WTC11 (cell line): ENCODE measurements at regions not wholly inside any gene's neighbourhood (a gene's known extent, or its start where the extent isn't known, plus 50 kb on each side); places are given as distances from the start of the nearest gene placed in this dataset.

Experiments
- ATAC-seq: fragments of 200-7000 bp; cut with Tn5 transposase; 2 replicates; pipeline ENCODE4 v1.10.0; 2021; ENCODE audit warnings: mild to moderate bottlenecking, moderate library complexity
- CTCF ChIA-PET: fragments of 300-600 bp; sonication (Branson Sonifier 250); formaldehyde crosslinking; loops from one replicate; lab custom pipeline; 2021; ENCODE audit warnings: antibody characterized with exemption; lab: Charles Lee
- POLR2A ChIA-PET: fragments of 350-600 bp; sonication (Branson Sonifier 250); formaldehyde crosslinking; loops from one replicate; lab custom pipeline; 2021; ENCODE audit warnings: antibody characterized with exemption; lab: Charles Lee
- DNase-seq: peaks from one replicate; pipeline ENCODE4 v3.0.0; 2021; ENCODE audit warnings: low spot score
- H3K27ac Mint-ChIP-seq: 2 replicates; pipeline ENCODE4 v1.8.0; 2021; ENCODE audit warnings: mixed read lengths
- H3K27me3 Mint-ChIP-seq: 2 replicates; pipeline ENCODE4 v1.8.0; 2021; ENCODE audit warnings: low read depth, mild to moderate bottlenecking, moderate library complexity, mixed read lengths
- H3K36me3 Mint-ChIP-seq: 2 replicates; pipeline ENCODE4 v1.8.0; 2021; ENCODE audit warnings: mixed read lengths
- H3K4me1 Mint-ChIP-seq: 2 replicates; pipeline ENCODE4 v1.8.0; 2022; ENCODE audit warnings: mixed read lengths
- H3K4me3 Mint-ChIP-seq: 2 replicates; pipeline ENCODE4 v1.8.0; 2021; ENCODE audit warnings: mild to moderate bottlenecking, moderate library complexity, mixed read lengths
- H3K9me3 Mint-ChIP-seq: 2 replicates; pipeline ENCODE4 v1.8.0; 2021; ENCODE audit warnings: mixed read lengths
- ATF2 ChIP-seq: sonication (generic); formaldehyde crosslinking; IDR thresholded peaks from 2 replicates; pipeline ENCODE4 v1.8.1; 2022; ENCODE audit warnings: low read depth, missing genetic modification reagents, borderline replicate concordance
- E2F4 ChIP-seq: sonication (generic); formaldehyde crosslinking; IDR thresholded peaks from 2 replicates; pipeline ENCODE4 v1.8.1; 2022; ENCODE audit warnings: low read depth, mild to moderate bottlenecking, moderate library complexity, missing genetic modification reagents, borderline replicate concordance
- EMX1 ChIP-seq: fragments of 250-450 bp; sonication (Bioruptor Pico); IDR thresholded peaks from 2 replicates; pipeline ENCODE4 v1.8.0; 2021; ENCODE audit warnings: mild to moderate bottlenecking
- FOXK1 ChIP-seq: sonication (generic); formaldehyde crosslinking; IDR thresholded peaks from 2 replicates; pipeline ENCODE4 v1.8.0; 2022; ENCODE audit warnings: mild to moderate bottlenecking, moderate library complexity, missing genetic modification reagents
- FOXP1 ChIP-seq: sonication (generic); formaldehyde crosslinking; IDR thresholded peaks from 2 replicates; pipeline ENCODE4 v1.8.0; 2022; ENCODE audit warnings: missing genetic modification reagents, mild to moderate bottlenecking, moderate library complexity, borderline replicate concordance
- GRHL2 ChIP-seq: fragments of 250-450 bp; sonication (Bioruptor Pico); IDR thresholded peaks from 2 replicates; pipeline ENCODE4 v1.8.0; 2022; ENCODE audit warnings: mild to moderate bottlenecking, moderate library complexity; ENCODE audit not compliant: insufficient replicate concordance, severe bottlenecking
- MYBL2 ChIP-seq: sonication (generic); formaldehyde crosslinking; IDR thresholded peaks from 2 replicates; pipeline ENCODE4 v1.8.1; 2023; ENCODE audit warnings: mild to moderate bottlenecking, moderate library complexity, missing genetic modification reagents
- NFE2L1 ChIP-seq: sonication (generic); formaldehyde crosslinking; IDR thresholded peaks from 2 replicates; pipeline ENCODE4 v1.8.1; 2023; ENCODE audit warnings: missing genetic modification reagents
- NR1H2 ChIP-seq: sonication (generic); formaldehyde crosslinking; IDR thresholded peaks from 2 replicates; pipeline ENCODE4 v1.9.0; 2021; ENCODE audit warnings: mild to moderate bottlenecking, moderate library complexity, missing genetic modification reagents
- NR3C1 ChIP-seq: sonication (generic); formaldehyde crosslinking; conservative IDR thresholded peaks from 2 replicates; pipeline ENCODE4 v1.8.1; 2023; ENCODE audit warnings: low read depth, mild to moderate bottlenecking, missing genetic modification reagents
- PREB ChIP-seq: sonication (generic); formaldehyde crosslinking; IDR thresholded peaks from 2 replicates; pipeline ENCODE4 v1.8.1; 2022; ENCODE audit warnings: mild to moderate bottlenecking, missing genetic modification reagents, moderate library complexity, borderline replicate concordance
- RELA ChIP-seq: sonication (generic); formaldehyde crosslinking; IDR thresholded peaks from 2 replicates; pipeline ENCODE4 v1.8.1; 2022; ENCODE audit warnings: missing genetic modification reagents, mild to moderate bottlenecking, borderline replicate concordance
- TCF7 ChIP-seq: sonication (generic); formaldehyde crosslinking; IDR thresholded peaks from 2 replicates; pipeline ENCODE4 v1.8.0; 2022; ENCODE audit warnings: mild to moderate bottlenecking, low read depth, missing genetic modification reagents, moderate library complexity
- TEAD1 ChIP-seq: sonication (generic); formaldehyde crosslinking; IDR thresholded peaks from 2 replicates; pipeline ENCODE4 v1.8.0; 2022; ENCODE audit warnings: mild to moderate bottlenecking, missing genetic modification reagents
- TEAD4 ChIP-seq: sonication (generic); formaldehyde crosslinking; IDR thresholded peaks from 2 replicates; pipeline ENCODE4 v1.8.0; 2022; ENCODE audit warnings: mild to moderate bottlenecking, missing genetic modification reagents
- ZNF138 ChIP-seq: sonication (generic); formaldehyde crosslinking; conservative IDR thresholded peaks from 2 replicates; pipeline ENCODE4 v1.8.1; 2022; ENCODE audit warnings: mild to moderate bottlenecking, moderate library complexity, missing genetic modification reagents
- ZNF219 ChIP-seq: sonication (generic); formaldehyde crosslinking; IDR thresholded peaks from 2 replicates; pipeline ENCODE4 v1.8.0; 2023; ENCODE audit warnings: missing genetic modification reagents, mild to moderate bottlenecking, borderline replicate concordance
- ZNF232 ChIP-seq: sonication (generic); formaldehyde crosslinking; IDR thresholded peaks from 2 replicates; pipeline ENCODE4 v1.8.0; 2022; ENCODE audit warnings: mild to moderate bottlenecking, missing genetic modification reagents
- ZNF263 ChIP-seq: sonication (generic); formaldehyde crosslinking; IDR thresholded peaks from 2 replicates; pipeline ENCODE4 v1.8.1; 2022; ENCODE audit warnings: low read depth, mild to moderate bottlenecking, moderate library complexity, missing genetic modification reagents
- ZNF671 ChIP-seq: fragments of 250-450 bp; sonication (Bioruptor Pico); IDR thresholded peaks from 2 replicates; pipeline ENCODE4 v1.8.0; 2021; ENCODE audit warnings: mild to moderate bottlenecking
- TF ChIP-seq, protein P1 (sequence below): fragments of 250-450 bp; sonication (Bioruptor Pico); IDR thresholded peaks from 2 replicates; pipeline ENCODE4 v1.9.0; 2021; ENCODE audit warnings: moderate library complexity, mild to moderate bottlenecking, inconsistent platforms, borderline replicate concordance
- TF ChIP-seq, protein P2 (sequence below): sonication (generic); formaldehyde crosslinking; IDR thresholded peaks from 2 replicates; pipeline ENCODE4 v1.8.0; 2023; ENCODE audit warnings: missing genetic modification reagents, mild to moderate bottlenecking, borderline replicate concordance
- TF ChIP-seq, protein P3 (sequence below): sonication (generic); formaldehyde crosslinking; IDR thresholded peaks from 2 replicates; pipeline ENCODE4 v1.8.1; 2023; ENCODE audit warnings: mild to moderate bottlenecking, missing genetic modification reagents, borderline replicate concordance

- POLR2A ChIA-PET = no interaction called here
- Mint-ChIP-seq H3K27ac (no peak overlapping the region), H3K27me3 (no peaks in the 10 kb centered on the region; the same call in 1 of the 2 replicates), H3K4me1 (peaks cover 33% of the 10 kb centered on the region), H3K9me3 (peaks cover 4% of the 10 kb centered on the region; the same call in 1 of the 2 replicates), H3K4me3 (peak overlapping the region; percentile 23; the same call in 1 of the 2 replicates), H3K36me3 (no peaks in the 10 kb centered on the region)
- TF ChIP-seq ZNF263 = no peak
- no peak for TF ChIP-seq E2F4 (CRISPR knock-in tag)
- TF ChIP-seq GRHL2 (CRISPR knock-in tag) = no peak
- TF ChIP-seq ATF2 (CRISPR knock-in tag) = no peak
- no peak for TF ChIP-seq RELA (CRISPR knock-in tag)
- TF ChIP-seq, protein P1, sequence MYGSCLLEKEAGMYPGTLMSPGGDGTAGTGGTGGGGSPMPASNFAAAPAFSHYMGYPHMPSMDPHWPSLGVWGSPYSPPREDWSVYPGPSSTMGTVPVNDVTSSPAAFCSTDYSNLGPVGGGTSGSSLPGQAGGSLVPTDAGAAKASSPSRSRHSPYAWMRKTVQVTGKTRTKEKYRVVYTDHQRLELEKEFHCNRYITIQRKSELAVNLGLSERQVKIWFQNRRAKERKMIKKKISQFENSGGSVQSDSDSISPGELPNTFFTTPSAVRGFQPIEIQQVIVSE (CRISPR knock-in tag) = no peak
- no peak for TF ChIP-seq TEAD1 (CRISPR knock-in tag)
- TF ChIP-seq, protein P2, sequence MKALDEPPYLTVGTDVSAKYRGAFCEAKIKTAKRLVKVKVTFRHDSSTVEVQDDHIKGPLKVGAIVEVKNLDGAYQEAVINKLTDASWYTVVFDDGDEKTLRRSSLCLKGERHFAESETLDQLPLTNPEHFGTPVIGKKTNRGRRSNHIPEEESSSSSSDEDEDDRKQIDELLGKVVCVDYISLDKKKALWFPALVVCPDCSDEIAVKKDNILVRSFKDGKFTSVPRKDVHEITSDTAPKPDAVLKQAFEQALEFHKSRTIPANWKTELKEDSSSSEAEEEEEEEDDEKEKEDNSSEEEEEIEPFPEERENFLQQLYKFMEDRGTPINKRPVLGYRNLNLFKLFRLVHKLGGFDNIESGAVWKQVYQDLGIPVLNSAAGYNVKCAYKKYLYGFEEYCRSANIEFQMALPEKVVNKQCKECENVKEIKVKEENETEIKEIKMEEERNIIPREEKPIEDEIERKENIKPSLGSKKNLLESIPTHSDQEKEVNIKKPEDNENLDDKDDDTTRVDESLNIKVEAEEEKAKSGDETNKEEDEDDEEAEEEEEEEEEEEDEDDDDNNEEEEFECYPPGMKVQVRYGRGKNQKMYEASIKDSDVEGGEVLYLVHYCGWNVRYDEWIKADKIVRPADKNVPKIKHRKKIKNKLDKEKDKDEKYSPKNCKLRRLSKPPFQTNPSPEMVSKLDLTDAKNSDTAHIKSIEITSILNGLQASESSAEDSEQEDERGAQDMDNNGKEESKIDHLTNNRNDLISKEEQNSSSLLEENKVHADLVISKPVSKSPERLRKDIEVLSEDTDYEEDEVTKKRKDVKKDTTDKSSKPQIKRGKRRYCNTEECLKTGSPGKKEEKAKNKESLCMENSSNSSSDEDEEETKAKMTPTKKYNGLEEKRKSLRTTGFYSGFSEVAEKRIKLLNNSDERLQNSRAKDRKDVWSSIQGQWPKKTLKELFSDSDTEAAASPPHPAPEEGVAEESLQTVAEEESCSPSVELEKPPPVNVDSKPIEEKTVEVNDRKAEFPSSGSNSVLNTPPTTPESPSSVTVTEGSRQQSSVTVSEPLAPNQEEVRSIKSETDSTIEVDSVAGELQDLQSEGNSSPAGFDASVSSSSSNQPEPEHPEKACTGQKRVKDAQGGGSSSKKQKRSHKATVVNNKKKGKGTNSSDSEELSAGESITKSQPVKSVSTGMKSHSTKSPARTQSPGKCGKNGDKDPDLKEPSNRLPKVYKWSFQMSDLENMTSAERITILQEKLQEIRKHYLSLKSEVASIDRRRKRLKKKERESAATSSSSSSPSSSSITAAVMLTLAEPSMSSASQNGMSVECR (CRISPR knock-in tag) = no peak
- TF ChIP-seq NR1H2 (CRISPR knock-in tag) = no peak
- TF ChIP-seq EMX1 (CRISPR knock-in tag) = no peak
- TF ChIP-seq TCF7 (CRISPR knock-in tag) = no peak
- TF ChIP-seq ZNF138 (CRISPR knock-in tag) = no peak
- no peak for TF ChIP-seq NR3C1
- no peak for TF ChIP-seq MYBL2 (CRISPR knock-in tag)
- TF ChIP-seq FOXP1 (CRISPR knock-in tag) = no peak
- TF ChIP-seq ZNF671 (CRISPR knock-in tag) = no peak
- CTCF ChIA-PET = no interaction called here
- ATAC-seq = no peak
- no peak for DNase-seq
Observed at GRCh38 chr17:13405807-13406206, 195.9 kb downstream of the HS3ST3A1 start.

DNA sequence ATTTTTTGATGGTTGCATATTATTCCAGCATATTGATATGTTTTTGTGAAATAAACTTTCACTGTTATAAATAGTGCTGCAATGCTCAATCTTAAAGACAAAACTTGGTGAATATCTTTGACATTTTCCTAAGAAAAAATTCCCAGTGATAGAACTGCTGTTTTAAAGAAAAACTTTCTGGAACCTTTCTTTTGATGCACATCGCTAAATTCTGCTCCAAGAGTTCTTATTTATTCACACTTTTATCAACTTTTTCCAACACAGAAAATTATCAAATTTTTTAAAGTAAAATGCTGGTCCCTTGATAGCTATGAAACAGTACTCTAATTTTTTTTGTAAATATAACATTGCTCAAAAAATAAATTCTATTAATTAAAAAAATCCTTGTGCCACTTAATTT lies 196.6 kb downstream of the HS3ST3A1 start:
- no peak overlapping the region for H3K27ac Mint-ChIP-seq
- CTCF ChIA-PET = no interaction called here
- POLR2A ChIA-PET = no interaction called here
- DNase-seq (no peak), ATAC-seq (no peak)
- H3K9me3 Mint-ChIP-seq = peaks cover 4% of the 10 kb centered on the region; the same call in 1 of the 2 replicates
- H3K4me3 Mint-ChIP-seq = no peak overlapping the region
- H3K4me1 Mint-ChIP-seq = peaks cover 33% of the 10 kb centered on the region
- no peaks in the 10 kb centered on the region for H3K36me3 Mint-ChIP-seq
- H3K27me3 Mint-ChIP-seq = no peaks in the 10 kb centered on the region; the same call in 1 of the 2 replicates
- no peak for TF ChIP-seq ZNF232 (CRISPR knock-in tag)
- no peak for TF ChIP-seq TEAD4 (CRISPR knock-in tag)
- no peak for TF ChIP-seq NFE2L1 (CRISPR knock-in tag)
- TF ChIP-seq NR1H2 (CRISPR knock-in tag) = no peak
- TF ChIP-seq, protein P3, sequence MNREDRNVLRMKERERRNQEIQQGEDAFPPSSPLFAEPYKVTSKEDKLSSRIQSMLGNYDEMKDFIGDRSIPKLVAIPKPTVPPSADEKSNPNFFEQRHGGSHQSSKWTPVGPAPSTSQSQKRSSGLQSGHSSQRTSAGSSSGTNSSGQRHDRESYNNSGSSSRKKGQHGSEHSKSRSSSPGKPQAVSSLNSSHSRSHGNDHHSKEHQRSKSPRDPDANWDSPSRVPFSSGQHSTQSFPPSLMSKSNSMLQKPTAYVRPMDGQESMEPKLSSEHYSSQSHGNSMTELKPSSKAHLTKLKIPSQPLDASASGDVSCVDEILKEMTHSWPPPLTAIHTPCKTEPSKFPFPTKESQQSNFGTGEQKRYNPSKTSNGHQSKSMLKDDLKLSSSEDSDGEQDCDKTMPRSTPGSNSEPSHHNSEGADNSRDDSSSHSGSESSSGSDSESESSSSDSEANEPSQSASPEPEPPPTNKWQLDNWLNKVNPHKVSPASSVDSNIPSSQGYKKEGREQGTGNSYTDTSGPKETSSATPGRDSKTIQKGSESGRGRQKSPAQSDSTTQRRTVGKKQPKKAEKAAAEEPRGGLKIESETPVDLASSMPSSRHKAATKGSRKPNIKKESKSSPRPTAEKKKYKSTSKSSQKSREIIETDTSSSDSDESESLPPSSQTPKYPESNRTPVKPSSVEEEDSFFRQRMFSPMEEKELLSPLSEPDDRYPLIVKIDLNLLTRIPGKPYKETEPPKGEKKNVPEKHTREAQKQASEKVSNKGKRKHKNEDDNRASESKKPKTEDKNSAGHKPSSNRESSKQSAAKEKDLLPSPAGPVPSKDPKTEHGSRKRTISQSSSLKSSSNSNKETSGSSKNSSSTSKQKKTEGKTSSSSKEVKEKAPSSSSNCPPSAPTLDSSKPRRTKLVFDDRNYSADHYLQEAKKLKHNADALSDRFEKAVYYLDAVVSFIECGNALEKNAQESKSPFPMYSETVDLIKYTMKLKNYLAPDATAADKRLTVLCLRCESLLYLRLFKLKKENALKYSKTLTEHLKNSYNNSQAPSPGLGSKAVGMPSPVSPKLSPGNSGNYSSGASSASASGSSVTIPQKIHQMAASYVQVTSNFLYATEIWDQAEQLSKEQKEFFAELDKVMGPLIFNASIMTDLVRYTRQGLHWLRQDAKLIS (CRISPR knock-in tag) = no peak
- TF ChIP-seq ZNF263 = no peak
- TF ChIP-seq EMX1 (CRISPR knock-in tag) = no peak
- TF ChIP-seq FOXK1 (CRISPR knock-in tag) = no peak
- TF ChIP-seq PREB (CRISPR knock-in tag) = no peak
- TF ChIP-seq ZNF671 (CRISPR knock-in tag) = no peak
- no peak for TF ChIP-seq ZNF219 (CRISPR knock-in tag)
